Prostate gland (tissue), 2 donors: ENCODE measurements at regions not wholly inside any gene's neighbourhood (a gene's known extent, or its start where the extent isn't known, plus 50 kb on each side); places are given as distances from the start of the nearest gene placed in this dataset.

Experiments used
- DNase-seq: peaks from one replicate; pipeline ENCODE4 v3.0.0-alpha.2; 2019; ENCODE audit warnings: low spot score
- H3K27ac ChIP-seq, 2 donors: fragments of 200-600 bp; sonication (generic); 2 replicates each; pipeline ENCODE4 v1.5.1; 2017 to 2019
- H3K27me3 ChIP-seq: fragments of 200-600 bp; sonication (generic); replicated peaks from 2 replicates; pipeline ENCODE4 v1.5.1; 2019; ENCODE audit not compliant: insufficient read depth
- H3K36me3 ChIP-seq, 2 donors: fragments of 200-600 bp; sonication (generic); 1 replicate in 1 of 2; 2 replicates in 1 of 2; pipeline versions ENCODE4 v1.5.1 to v1.8.1; 2017 to 2019
- H3K4me1 ChIP-seq: fragments of 200-600 bp; sonication (generic); replicated peaks from 2 replicates; pipeline ENCODE4 v1.5.1; 2019
- H3K4me3 ChIP-seq, 2 donors: fragments of 200-600 bp; sonication (generic); 2 replicates each; pipeline ENCODE4 v1.5.1; 2017 to 2019
- H3K9me3 ChIP-seq: fragments of 200-600 bp; sonication (generic); 2 replicates; pipeline ENCODE4 v1.5.1; 2017
- POLR2A ChIP-seq: fragments of 450-650 bp; IDR thresholded peaks from one replicate; pipeline ENCODE4 v1.6.1; 2016; ENCODE audit warnings: antibody characterized with exemption, mild to moderate bottlenecking
- POLR2AphosphoS5 ChIP-seq: sonication (generic); formaldehyde crosslinking; IDR thresholded peaks from one replicate; pipeline ENCODE4 v1.6.1; 2017; ENCODE audit warnings: antibody characterized with exemption
- WGBS: methylation state at CpG from one replicate; pipeline ENCODE4 v1.1.5; 2018; 5-methylcytosine and 5-hydroxymethylcytosine counted together
- intact Hi-C: fragments of 100-400 bp; cut with DNase I; formaldehyde crosslinking; loops from one replicate; pipeline ENCODE4 v1.14.2; 2022
- TF ChIP-seq, protein P1 (sequence below), 4 experiments: fragments of 200-600 bp in 2 of 4; fragments of 450-650 bp in 2 of 4; sonication (generic) in 2 of 4; IDR thresholded peaks; 1 replicate in 3 of 4; 2 replicates in 1 of 4; pipeline ENCODE4 v1.5.1; 2016 to 2019; ENCODE audit warnings: antibody characterized with exemption in 4 of 4, mild to moderate bottlenecking in 2 of 4, moderate library complexity in 2 of 4

- no peaks in the 10 kb centered on the region for H3K36me3 ChIP-seq
Observed at GRCh38 chr1:4064150-4064889, 164.2 kb upstream of the C1orf174 start.

GRCh38 chr1:4066860-4067599 is 167.0 kb upstream of the C1orf174 start:
- intact Hi-C loops = no loop called here
- DNase-seq = no peak
- TF ChIP-seq, protein P1, sequence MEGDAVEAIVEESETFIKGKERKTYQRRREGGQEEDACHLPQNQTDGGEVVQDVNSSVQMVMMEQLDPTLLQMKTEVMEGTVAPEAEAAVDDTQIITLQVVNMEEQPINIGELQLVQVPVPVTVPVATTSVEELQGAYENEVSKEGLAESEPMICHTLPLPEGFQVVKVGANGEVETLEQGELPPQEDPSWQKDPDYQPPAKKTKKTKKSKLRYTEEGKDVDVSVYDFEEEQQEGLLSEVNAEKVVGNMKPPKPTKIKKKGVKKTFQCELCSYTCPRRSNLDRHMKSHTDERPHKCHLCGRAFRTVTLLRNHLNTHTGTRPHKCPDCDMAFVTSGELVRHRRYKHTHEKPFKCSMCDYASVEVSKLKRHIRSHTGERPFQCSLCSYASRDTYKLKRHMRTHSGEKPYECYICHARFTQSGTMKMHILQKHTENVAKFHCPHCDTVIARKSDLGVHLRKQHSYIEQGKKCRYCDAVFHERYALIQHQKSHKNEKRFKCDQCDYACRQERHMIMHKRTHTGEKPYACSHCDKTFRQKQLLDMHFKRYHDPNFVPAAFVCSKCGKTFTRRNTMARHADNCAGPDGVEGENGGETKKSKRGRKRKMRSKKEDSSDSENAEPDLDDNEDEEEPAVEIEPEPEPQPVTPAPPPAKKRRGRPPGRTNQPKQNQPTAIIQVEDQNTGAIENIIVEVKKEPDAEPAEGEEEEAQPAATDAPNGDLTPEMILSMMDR (IDR thresholded peaks at IDR 0.05) = no peak
- no peak for TF ChIP-seq POLR2AphosphoS5
- TF ChIP-seq POLR2A = no peak
- Histone ChIP-seq H3K9me3 (no peaks in the 10 kb centered on the region), H3K27me3 (no peaks in the 10 kb centered on the region), H3K4me1 (no peaks in the 10 kb centered on the region), H3K36me3 (no peaks in the 10 kb centered on the region), H3K27ac (no peak overlapping the region), H3K4me3 (no peak overlapping the region)
- WGBS = 94% methylated on average over 3 of the region's 3 CpGs

More at GRCh38 chr1:4064150-4064889, 164.2 kb upstream of the C1orf174 start:
- intact Hi-C loops = no loop called here
- Histone ChIP-seq H3K27ac (no peak overlapping the region), H3K4me1 (no peaks in the 10 kb centered on the region), H3K4me3 (no peak overlapping the region), H3K27me3 (no peaks in the 10 kb centered on the region), H3K9me3 (no peaks in the 10 kb centered on the region)
- TF ChIP-seq, protein P1 (IDR thresholded peaks at IDR 0.05) = no peak
- TF ChIP-seq POLR2AphosphoS5 (no peak), POLR2A (no peak)
- DNase-seq = no peak
- 90% methylated on average over 7 of the region's 7 CpGs for WGBS

DNA sequence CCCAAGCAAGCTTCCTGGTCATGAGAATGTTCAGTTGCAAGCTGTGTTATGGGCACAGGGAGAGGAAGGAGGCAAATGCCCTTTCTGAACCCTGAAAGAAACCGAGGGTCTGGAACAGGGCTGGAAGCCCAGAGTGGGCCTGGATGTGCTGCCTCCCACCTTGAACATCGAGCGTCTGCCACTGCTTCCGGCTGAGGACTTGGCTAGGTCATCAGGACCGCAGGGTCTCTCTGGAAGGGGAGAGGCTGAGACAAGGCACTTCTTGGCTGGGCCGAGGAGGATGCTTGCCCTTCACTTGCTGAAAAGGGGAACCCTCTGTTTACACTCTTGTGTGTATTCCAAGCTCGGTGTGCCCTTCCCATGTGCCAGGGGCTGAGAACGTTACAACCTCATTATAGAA is 168.0 kb upstream of the C1orf174 start:
- no peak overlapping the region for H3K4me3 ChIP-seq
- H3K4me1 ChIP-seq = no peaks in the 10 kb centered on the region
- WGBS = 67% methylated on average over 8 of the region's 8 CpGs
- H3K9me3 ChIP-seq = no peaks in the 10 kb centered on the region
- DNase-seq = no peak
- intact Hi-C loops = no loop called here
- H3K36me3 ChIP-seq = no peaks in the 10 kb centered on the region
- no peak overlapping the region for H3K27ac ChIP-seq
- TF ChIP-seq POLR2AphosphoS5 (no peak), POLR2A (no peak)
- TF ChIP-seq, protein P1 (IDR thresholded peaks at IDR 0.05) = no peak
- no peaks in the 10 kb centered on the region for H3K27me3 ChIP-seq

- Histone ChIP-seq H3K9me3 (no peaks in the 10 kb centered on the region), H3K27ac (no peak overlapping the region), H3K36me3 (no peaks in the 10 kb centered on the region), H3K4me3 (no peak overlapping the region), H3K27me3 (peaks cover 4% of the 10 kb centered on the region), H3K4me1 (no peaks in the 10 kb centered on the region)
- DNase-seq = no peak
- intact Hi-C loops = no loop called here
- TF ChIP-seq, protein P1 (IDR thresholded peaks at IDR 0.05) = no peak
- no peak for TF ChIP-seq POLR2AphosphoS5
- TF ChIP-seq POLR2A = no peak
- 53% methylated on average over 6 of the region's 6 CpGs for WGBS
Observed at GRCh38 chr1:4071653-4072052, 171.6 kb upstream of the C1orf174 start.
